ENCODE measurements at regions not wholly inside any gene's neighbourhood (a gene's known extent, or its start where the extent isn't known, plus 50 kb on each side); places are given as distances from the start of the nearest gene placed in this dataset.
"Not testable (repeated sequence)": the region's sequence is repeated elsewhere in the genome, so short reads cannot be mapped to it uniquely, and the experiment has no call there.

DNA sequence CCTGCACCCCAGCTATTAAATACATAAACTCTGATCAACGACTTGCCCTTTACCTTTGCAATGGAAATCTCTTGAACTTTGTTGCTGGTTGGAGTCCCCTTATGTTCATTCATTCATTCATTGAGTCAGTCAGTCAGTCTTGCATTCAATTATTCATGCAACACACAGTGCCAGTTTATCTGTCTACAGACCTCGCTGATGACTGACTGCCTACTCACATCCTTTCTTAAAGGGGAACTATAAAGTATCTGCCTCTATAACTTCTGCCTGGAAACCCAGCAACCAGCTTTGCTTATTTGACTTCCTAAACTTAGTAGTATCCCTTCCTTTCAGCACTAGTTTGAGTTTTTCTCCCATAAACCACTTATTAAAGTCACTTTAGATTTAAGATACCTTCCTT, 620.8 kb upstream of the ADGRL3 start:
- no peak for DNase-seq

DNA sequence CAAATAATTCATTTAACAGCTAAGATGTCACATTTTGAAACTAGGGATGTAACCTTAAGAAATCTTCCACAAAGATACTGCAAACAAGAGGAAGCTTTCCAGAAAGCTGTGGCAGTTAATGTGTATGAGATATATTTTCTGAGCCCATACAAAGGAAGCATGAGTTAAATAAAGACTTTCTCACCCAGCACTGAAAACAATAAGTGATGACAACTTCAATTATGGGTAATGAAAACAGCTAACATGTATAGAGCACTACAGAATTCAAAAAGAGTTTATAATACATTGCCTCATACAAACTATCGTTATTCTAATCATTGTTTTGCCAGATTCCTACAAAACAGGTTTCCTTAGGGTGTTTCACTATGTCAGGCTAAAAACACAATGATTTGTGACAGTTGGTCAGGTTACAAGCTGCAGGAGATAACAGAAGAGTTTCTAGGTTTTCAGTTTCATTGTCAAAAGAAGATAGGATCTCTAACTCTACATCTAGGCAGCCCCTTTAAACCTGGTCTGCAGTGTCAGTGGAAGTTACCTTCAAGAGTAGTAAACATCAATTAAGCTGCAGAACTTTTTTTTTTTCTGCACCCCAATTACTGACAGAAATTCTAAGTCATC, 618.1 kb upstream of the ADGRL3 start:
- no peak for DNase-seq

DNA sequence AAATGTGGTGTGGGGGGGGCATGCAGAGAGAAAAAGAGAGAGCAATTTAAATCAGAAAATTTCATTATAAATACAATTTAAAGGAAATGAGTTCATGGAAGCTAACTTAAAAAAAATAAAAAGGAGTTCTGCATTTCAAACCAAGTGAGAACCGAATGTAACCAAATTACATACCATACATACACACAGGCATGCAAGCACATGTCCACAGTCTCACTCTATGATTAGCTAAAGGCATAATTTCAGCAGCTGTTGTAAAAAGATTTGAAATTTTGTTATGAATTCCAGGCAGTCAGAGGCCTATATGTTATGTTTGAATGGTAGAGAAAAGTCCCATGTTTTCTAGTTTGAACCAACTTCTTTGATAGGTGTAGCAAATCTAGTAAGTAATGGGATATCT, 611.6 kb upstream of the ADGRL3 start:
- no peak for DNase-seq

DNA sequence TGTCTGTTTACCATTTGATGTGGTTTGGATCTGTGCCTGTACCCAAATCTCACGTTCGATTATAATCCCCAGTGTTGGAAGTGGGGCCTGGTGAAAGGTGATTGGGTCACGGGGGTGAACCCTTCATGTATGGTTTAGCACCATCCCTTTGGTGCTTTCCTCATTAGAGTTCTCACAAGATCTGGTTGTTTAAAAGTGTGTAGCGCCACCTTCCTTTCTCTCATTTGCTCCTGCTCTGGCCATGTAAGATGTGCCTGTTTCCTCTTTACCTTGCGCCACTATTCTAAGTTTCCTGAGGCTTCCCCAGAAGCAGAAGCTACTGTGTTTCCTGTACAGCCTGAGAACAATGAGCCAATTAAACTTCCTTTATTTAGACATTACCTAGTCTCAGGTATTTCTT, 610.7 kb upstream of the ADGRL3 start:
- DNase-seq, result no peak

DNA sequence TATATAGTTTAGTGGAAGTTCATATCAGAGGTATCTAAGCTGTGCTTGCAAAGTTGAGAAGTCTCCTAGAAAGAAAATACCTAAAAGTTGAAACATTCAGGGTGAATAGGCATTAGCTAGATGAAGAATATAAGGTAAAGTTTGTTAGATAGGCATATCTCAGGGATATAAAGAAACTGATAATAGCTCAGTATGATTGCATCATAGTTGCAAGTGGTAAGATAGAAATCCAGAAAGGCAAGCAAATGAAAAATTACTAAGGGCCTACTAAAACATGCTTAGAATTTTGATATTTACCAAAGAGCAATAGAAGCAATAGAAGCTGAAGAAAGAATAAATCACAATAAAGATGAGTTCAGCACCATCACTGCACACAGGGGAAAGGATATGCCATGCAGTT, 610.0 kb upstream of the ADGRL3 start:
- no peak for DNase-seq

DNA sequence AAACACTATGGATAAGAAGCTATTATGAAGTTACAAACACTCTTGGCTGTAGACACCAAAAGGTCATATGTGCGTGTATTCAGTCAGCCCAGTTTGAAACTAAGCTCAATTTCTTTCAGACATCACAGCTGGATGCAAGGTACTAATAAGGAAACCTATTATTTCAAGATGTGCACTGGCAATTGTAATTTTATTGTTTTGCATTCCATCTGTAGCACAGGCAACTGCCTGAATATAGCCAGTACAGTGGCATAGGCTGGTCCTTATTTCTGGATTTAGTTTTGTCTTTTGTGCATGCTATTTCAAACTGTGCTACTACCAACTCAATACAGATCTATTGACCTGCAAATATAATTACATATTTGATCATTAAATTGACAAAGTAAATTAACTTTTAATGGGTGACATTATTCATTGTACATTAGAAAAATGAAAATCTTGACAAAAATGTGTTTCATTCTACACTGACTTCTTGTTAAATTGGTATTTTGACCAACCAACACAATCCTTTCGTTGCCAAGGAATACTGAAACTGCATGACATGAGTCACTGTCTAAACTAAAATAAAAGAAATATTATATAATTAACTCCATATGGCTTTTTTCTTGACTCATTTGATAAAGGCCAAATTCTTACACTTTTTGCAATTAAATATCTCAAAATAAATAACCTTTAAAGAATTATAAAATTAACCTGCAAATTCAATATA, 594.3 kb upstream of the ADGRL3 start:
- no peak for DNase-seq

DNA sequence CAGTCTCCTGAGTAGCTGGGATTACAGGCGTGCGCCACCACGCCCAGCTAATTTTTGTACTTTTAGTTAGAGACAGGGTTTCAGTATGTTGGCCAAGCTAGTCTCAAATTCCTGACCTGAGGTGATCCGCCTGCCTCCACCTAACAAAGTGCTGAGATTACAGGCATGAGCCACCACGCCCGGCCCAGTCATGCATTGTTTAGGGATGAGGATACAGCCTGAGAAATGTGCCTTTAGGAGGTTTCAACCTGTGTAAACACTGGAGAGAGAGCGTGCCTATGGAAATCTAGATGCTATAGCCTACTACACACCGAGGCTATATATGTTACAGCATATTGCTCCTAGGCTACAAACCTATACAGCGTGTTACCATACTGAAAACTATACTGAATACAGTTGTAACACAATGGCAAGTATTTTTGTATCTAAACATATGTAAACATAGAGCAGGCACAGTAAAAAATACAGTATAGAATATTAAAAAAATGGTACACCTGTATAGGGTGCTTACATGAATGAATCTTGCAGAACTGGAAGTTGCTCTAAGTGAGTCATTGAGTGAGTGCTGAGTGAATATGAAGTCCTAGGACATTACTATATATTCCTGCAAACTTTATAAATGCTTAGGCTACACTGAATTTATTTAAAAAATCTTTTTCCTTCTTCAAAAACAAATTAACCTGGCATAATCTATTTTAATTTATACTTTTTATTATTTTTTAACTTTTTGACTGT, 588.2 kb upstream of the ADGRL3 start:
- no peak for DNase-seq

DNA sequence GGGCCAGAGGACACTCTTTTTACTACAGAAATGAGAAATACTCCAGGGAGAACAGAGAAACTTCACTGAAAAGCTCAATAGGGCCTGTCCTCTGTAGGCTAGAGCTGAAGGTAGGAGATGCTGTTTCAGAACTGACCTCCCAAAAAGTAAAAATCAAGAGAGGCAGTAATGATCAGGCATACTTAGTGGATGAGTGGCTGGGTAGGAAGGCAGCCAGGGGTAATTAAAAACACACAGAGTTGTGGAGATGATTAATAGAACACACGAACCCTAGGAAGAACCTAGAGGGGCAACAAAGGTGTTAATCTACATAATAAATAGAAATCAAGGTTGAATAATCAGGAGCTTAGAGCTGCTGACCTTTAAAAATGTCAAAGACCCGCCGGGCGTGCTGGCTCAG, 582.4 kb upstream of the ADGRL3 start:
- DNase-seq, result no peak

DNA sequence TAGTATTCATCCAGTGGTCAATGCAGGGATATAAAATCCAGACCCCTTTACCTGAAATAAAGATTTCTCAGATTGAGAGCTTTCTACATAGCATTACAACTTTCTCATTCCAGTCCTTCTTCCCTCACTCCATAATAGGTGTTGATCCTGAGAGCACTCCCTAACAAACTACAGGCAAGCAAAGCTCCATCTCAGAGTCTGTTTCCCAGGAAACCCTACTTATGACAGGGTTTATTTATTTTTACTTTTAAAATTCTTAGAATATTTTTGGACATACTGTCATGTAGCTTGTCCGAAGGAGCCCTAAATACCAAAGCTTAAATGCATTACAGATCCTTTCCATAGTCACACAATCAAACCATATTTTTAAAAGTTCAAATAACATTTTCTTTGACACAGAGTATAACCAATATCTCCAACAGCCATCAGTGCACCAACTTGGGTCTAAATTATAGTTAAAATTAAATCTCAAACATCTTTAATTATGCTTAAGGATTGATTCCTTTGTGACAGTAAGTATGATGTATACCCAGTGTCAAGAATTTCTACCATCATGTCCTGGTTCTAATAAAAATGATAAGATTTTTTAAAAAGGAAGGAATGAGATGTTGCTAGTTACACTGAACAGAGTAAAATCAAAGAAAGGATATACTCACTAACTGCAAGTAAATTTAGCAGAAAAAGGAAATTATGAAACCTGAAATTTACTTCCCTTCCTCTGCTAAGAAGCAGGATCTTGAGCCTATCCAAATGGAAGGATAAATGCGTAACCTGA, 580.4 kb upstream of the ADGRL3 start:
- no peak for DNase-seq

DNA sequence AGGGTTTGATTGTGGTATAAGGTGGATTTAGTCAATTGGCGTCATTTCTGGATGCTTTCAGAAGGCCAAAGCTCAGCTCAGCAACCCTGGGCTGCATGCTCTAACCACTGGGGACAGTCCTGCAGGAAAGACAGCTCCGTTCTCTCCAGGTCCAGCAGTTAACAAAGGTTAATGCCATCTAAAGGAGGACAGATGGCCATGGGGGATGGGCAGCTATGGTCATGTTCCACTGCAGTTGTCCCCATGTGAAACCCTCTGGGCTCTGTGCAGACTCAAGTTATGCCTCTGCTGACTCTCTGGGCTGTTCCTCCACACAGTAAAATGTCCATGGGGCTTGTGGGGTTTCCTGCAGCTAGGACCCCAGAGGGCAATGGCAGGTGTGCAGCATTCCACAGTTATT, 562.1 kb upstream of the ADGRL3 start:
- no peak for DNase-seq

DNA sequence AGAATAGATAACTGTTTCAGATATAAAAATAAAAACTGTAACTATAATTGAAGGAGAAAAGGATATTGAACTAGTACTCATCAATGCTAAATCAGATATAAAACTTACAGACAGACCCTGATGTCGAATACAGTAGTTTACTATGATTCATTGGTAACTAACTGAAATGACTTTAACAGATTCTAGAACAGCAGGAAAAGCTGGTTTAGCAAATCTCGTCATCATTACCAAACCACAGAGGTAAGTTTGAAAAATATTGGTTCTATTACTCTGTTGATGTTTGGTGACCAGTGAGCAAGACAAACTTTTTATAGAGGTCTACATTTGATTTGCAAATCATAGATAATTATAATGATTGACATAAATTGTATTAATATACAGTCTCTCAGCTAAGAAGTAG, 551.4 kb upstream of the ADGRL3 start:
- DNase-seq, result no peak

DNA sequence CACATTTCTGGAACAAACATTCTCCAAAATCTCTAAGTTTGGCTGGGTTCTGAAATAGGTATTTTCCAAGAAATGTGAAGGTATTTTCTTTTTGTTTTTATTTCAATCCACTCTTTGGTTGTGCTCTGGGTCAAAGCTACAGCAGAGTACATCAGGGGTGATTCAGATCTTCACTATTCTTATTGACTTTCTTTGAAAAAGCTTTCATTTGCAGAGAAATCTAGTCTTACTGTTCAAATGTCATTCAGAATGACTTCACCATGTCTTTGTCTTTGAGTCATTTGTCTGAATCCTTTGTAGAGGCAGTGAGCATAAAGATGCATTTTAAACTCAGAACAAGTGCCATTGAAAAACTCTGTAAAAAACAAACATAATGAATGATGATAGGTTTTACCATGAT, 547.2 kb upstream of the ADGRL3 start:
- DNase-seq, result no peak

DNA sequence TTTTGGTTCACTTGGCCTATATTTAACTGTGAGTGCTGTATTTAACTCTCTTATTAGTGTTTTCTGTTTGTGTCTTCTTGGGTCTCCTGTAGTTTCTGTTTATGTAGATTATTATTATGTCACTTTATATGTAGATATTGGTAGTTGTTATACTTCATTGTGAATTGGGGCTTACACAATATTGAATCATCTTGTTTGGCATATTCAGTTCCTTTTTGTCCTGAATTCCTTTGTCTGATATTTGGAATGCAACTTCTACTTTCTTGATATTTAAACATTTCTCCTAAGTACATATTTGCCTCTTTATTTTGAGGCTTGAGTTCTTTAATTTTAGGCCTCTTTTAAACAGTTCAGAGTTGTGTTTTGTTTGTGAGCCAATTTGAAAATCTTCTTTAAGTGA, 544.8 kb upstream of the ADGRL3 start:
- DNase-seq, result no peak

DNA sequence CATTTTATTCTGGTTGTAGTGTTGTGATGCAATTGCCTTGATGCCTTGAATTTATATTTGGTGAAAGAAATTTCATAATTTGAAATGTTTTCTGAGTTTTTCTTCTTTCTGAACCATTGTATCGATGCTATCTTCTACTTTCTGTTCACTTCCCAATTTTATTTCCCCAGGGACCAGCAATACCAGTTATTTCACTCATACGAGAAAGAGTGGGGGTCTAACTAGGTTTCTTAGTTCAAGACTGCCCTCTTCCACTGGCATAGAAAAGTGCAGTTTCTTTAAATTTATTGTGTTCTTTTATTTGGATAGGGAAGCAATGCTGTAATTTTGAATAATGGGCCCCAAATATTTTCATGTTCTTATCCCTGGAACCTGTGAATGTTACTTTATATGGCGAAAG, 544.0 kb upstream of the ADGRL3 start:
- no peak for DNase-seq

DNA sequence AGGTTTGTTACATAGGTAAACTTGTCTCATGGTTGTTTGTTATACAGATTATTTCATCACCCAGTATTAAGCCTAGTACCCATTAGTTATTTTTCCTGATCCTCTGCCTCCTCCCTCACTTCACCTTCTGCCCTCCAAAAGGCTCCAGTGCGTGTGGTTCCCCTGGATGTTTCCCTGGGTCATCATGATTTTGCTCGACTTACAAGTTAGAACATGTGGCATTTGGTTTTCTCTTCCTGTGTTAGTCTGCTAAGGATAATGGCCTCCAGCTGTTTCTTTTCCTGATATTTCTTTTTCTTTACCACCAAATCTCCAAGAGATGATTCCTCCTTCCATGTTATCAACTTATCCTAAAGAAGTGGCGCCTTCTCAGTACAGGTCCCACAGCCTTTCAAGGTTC, 543.1 kb upstream of the ADGRL3 start:
- DNase-seq, result no peak

DNA sequence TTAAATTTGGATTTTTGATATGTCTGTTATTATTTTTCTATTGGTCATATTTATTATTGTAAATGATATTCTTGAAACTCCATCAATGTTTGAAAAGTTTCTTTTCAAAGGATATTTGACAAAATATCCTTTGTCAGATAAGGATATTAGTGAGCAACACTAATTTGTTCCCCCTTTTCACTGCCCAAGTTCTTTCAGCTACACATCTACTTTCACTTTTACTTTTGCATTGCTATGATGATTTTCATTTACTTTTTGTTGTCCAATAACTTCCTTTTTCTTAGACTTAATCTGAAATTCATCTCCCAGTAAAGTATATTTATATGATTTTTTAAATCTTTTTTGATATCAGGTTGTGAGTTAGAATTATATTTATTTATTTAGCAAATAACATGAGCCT, 542.3 kb upstream of the ADGRL3 start:
- DNase-seq, result no peak

DNA sequence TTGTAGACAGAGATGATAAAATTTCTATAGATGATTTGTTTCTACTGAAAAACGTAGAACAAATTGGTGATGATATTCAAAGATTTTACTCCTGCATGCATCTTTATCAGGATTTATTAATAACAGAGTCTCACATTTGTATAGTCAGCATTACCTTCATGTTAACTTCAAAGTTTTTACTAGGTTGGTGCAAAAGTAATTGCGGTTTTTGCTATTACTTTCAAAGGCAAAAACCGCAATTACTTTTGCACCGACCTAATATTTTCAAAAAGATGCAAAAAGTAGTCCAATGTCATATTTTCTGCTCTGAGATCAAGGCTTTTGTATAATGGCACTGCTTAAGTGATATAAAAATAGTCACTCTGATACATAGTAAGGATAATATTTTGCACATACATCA, 536.4 kb upstream of the ADGRL3 start:
- no peak for DNase-seq

DNA sequence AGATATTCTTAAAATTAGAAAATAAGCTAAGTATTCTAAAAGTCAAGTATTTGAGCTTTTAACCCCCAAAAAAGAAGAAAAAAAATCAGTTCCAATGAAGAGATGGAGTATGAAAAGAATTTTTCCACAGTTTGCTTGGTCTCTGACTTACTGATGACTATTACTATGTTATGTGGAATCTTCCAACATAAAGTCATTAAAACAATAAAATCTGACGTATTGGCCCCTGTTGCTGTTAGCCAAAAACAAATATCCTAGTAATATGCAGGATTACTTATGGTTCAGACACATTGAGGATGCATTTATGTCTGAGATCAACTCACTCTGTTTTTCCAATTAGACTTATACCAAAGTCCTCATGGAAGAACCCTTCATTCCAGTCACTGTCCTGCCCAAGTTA, 517.2 kb upstream of the ADGRL3 start:
- no peak for DNase-seq

DNA sequence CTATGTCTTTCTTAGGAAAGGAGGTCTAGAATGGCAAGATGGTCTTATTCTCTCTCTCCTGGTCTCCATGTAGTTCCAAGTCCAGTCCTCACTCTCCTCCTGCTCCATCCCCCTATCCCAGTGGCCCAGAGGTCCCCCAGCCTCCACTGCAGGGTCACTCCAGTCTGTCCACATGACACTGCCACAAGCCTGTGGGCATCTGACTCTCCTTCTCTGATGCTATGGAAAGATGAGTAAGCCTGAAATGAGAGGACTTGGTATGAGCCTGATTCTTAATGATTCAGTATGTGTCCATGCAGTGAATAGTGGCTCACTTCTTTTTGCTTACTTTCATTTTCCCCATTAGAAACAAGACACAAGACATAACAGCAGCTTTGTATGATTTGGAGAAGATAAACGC, 516.8 kb upstream of the ADGRL3 start:
- DNase-seq, result no peak

DNA sequence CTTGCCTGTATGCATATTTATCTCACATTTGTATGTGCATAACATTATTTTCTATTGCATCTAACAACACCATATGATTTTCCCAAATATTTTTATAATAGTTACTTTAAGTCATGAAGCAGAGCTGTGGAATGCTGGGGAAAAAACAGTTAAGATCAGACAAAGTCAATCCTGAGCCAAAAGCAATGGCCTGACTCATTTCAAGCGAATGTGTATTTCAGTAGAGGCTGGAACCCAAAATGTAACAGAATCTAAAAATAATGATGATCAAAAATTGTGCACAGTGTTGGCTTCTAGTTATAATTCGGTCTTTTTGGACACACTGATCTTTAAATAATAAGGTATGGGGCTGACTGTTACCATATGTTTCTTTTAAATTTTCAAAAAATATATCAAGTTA, 516.2 kb upstream of the ADGRL3 start:
- DNase-seq, result no peak

DNA sequence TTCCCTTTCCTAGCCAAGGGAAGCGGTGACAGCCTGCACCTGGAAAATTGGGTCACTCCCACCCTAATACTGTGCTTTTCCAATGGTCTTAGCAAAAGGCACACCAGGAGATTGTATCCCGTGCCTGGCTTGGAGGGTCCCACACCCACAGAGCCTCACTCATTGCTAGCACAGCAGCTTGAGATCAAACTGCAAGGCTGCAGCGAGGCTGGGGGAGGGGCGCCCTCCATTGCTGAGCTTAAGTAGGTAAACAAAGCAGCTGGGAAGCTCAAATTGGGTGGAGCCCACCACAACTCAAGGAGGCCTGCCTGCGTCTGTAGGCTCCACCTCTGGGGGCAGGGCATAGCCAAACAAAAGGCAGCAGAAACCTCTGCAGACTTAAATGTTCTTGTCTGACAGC, 504.1 kb upstream of the ADGRL3 start:
- not testable (repeated sequence) for DNase-seq

DNA sequence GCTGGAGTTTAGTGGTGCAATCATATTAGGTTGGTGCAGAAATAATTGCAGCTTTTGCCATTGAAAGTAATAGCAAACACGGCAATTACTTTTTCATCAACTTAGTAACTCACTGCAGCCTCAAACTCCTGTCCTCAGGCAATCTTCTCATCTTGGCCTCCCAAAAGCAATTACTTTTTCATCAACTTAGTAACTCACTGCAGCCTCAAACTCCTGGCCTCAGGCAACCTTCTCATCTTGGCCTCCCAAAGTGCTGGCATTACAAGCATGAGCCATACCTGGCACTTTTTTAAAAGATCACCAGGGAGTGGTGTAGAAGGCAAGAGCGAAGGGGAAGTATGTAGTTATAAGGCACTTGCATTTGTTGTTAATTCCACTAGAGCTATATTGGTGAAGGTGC, 491.1 kb upstream of the ADGRL3 start:
- no peak for DNase-seq

DNA sequence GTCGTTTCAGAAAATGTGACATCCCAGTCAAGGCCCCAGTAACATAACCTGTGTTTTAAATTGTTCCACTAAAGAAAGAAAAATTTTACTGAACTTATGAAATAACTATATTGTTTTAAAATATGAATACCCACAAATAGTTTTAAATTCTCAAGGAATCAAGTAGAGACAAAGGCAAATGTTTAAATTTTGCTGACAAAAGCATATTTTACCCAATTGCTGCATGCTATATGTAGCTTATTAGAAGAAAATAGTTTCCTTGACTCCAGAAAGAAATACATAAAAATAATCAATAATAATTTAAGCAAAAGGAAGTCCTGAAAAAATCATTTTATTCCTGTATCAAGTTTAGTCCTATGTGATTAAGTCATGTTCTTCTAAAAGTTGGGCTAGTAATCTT, 481.3 kb upstream of the ADGRL3 start:
- no peak for DNase-seq

DNA sequence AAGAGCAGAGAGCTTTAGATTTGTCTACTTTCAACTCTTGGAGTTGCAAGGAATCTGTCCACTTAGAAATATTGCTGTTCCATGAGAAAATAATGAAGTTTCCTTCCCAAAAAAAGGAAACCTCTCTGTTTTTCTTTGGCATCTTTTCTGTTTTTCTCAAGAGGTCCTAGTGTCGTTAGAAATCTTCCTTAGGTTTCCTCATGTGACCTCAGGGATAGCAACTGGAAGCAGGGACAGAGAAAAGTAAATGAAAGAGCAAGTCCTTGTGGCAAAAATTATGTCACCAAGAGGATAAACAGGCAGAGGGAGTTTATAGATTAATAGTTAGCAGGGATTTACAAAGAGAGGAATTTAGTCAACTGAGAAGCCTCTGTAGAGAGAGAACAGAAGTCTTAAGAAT, 478.4 kb upstream of the ADGRL3 start:
- no peak for DNase-seq

All from DMS153 (cell line).